Gastrocnemius medialis (tissue), 4 donors: ENCODE measurements at regions not wholly inside any gene's neighbourhood (a gene's known extent, or its start where the extent isn't known, plus 50 kb on each side); places are given as distances from the start of the nearest gene placed in this dataset.

ENCODE experiments used
- ATAC-seq, 2 donors: fragments of 150-250 bp; one replicate each; pipeline ENCODE4 v1.9.1; 2016
- DNase-seq, 2 donors: peaks; one replicate each; pipeline ENCODE4 v3.0.0-alpha.2; 2019
- H3K27ac ChIP-seq, 4 donors: fragments of 200-600 bp; sonication (generic); 1 replicate in 1 of 4; 2 replicates in 3 of 4; pipeline ENCODE4 v1.5.1; 2016 to 2018; ENCODE audit warnings: mild to moderate bottlenecking in 2 of 4, moderate library complexity in 1 of 4
- H3K27me3 ChIP-seq, 3 donors: fragments of 200-600 bp; sonication (generic) in 2 of 3; 1 replicate in 1 of 3; 2 replicates in 2 of 3; pipeline versions ENCODE4 v1.5.1 to v1.6.0; 2016 to 2019; ENCODE audit warnings: mild to moderate bottlenecking in 1 of 3, moderate library complexity in 1 of 3
- H3K36me3 ChIP-seq, 2 donors: fragments of 200-600 bp; sonication (generic) in 1 of 2; one replicate each; pipeline ENCODE4 v1.5.1; 2017 to 2018
- H3K4me1 ChIP-seq, 2 donors: fragments of 200-600 bp; sonication (generic) in 1 of 2; one replicate each; pipeline ENCODE4 v1.5.1; 2016 to 2017; ENCODE audit warnings: mild to moderate bottlenecking in 2 of 2
- H3K4me3 ChIP-seq, 4 donors: fragments of 200-600 bp; sonication (generic) in 3 of 4; 1 replicate in 1 of 4; 2 replicates in 3 of 4; pipeline ENCODE4 v1.5.1; 2016 to 2019; ENCODE audit warnings: mild to moderate bottlenecking in 2 of 4
- H3K9me3 ChIP-seq, 3 donors: fragments of 200-600 bp; sonication (generic) in 2 of 3; 1 replicate in 1 of 3; 2 replicates in 2 of 3; pipeline ENCODE4 v1.5.1; 2016 to 2019
- POLR2A ChIP-seq, 2 donors: fragments of 450-650 bp; IDR thresholded peaks; one replicate each; pipeline ENCODE4 v1.6.1; 2017; ENCODE audit warnings: antibody characterized with exemption in 2 of 2, mild to moderate bottlenecking in 2 of 2, moderate library complexity in 2 of 2
- in situ Hi-C, 4 donors: fragments of 200-750 bp; cut with MboI; loops; one replicate each; pipeline versions ENCODE4 v1.15.0 to v1.8.0; 2017; ENCODE audit warnings: low sequenced_read_pairs in 4 of 4
- intact Hi-C: fragments of 100-400 bp; cut with DNase I; formaldehyde crosslinking; loops from one replicate; pipeline ENCODE4 v1.15.1; 2023; ENCODE audit warnings: low total_unique reads
- TF ChIP-seq, protein P1 (sequence below), 5 experiments: fragments of 450-650 bp in 3 of 5; fragments of 200-600 bp in 2 of 5; sonication (generic) in 2 of 5; IDR thresholded peaks in 4 of 5; conservative IDR thresholded peaks in 1 of 5; 1 replicate in 4 of 5; 2 replicates in 1 of 5; pipeline ENCODE4 v1.5.1; 2016 to 2019; ENCODE audit warnings: antibody characterized with exemption in 5 of 5, mild to moderate bottlenecking in 3 of 5, moderate library complexity in 3 of 5

DNA sequence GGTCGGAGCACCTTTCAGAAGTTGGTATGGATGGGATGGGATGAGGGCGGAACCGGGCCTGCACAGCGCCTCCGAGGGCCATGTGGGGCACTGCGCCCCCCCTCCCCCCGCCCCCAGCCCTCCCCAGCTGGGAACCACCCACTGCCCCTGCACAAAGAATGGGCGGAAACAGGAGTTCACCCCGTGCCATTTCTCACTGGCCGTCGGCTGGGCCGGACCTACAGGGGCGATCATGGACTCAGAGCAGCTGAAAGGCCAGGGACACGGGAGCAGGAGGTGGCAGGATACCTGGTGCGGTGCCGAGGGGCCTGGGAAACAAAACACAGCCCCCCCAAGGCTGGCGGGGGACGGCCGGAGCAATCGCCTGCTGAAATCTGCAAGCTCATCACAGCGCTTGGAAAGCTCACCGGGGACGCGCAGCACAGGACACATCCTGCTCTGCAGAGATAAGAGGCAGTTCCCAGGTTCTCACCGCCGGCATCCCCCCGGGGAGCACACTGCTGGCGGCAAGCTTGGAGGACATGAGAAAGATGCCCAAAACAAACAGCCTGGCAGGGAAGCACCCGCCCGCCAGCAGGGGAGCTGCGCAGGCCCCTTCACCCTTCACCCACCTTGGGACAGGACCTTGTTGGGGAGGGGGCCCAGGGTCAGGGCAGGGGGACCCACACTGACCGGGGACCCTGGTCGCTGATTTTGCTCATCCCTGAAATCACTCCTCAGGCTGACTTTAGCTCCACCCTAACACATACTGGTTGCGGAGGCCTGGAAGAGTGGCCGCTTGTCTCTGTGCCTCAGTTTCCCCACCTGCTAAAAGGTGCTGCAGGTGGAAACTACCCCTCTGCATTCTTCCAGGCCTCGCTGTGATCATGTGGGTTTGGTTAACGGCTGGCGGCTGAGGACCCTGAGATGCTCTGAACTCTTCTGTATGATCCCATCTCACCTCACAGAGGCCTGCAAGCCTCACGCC lies 263.9 kb downstream of the C16orf95 start:
- TF ChIP-seq POLR2A (IDR thresholded peaks at IDR 0.05) = no peak
- TF ChIP-seq, protein P1, sequence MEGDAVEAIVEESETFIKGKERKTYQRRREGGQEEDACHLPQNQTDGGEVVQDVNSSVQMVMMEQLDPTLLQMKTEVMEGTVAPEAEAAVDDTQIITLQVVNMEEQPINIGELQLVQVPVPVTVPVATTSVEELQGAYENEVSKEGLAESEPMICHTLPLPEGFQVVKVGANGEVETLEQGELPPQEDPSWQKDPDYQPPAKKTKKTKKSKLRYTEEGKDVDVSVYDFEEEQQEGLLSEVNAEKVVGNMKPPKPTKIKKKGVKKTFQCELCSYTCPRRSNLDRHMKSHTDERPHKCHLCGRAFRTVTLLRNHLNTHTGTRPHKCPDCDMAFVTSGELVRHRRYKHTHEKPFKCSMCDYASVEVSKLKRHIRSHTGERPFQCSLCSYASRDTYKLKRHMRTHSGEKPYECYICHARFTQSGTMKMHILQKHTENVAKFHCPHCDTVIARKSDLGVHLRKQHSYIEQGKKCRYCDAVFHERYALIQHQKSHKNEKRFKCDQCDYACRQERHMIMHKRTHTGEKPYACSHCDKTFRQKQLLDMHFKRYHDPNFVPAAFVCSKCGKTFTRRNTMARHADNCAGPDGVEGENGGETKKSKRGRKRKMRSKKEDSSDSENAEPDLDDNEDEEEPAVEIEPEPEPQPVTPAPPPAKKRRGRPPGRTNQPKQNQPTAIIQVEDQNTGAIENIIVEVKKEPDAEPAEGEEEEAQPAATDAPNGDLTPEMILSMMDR (IDR thresholded peaks at IDR 0.05 in 4 of 5, conservative IDR thresholded peaks at IDR 0.05 in 1 of 5) = no peak
- H3K4me3 ChIP-seq = no peak overlapping the region
- peaks cover 7 to 18% (median 9%) of the 10 kb centered on the region in 3 donors for H3K27me3 ChIP-seq
- no peaks in the 10 kb centered on the region for H3K4me1 ChIP-seq
- H3K9me3 ChIP-seq = no peaks in the 10 kb centered on the region
- in situ Hi-C loops = loop anchor here in 1 of 4 donors (25.0 kb wide), 1 partner anchor 234 kb away; no protein-coding TSS in a partner anchor
- intact Hi-C loops = no loop called here
- ATAC-seq (no peak), DNase-seq (no peak)
- no peak overlapping the region for H3K27ac ChIP-seq
- no peaks in the 10 kb centered on the region for H3K36me3 ChIP-seq

DNA sequence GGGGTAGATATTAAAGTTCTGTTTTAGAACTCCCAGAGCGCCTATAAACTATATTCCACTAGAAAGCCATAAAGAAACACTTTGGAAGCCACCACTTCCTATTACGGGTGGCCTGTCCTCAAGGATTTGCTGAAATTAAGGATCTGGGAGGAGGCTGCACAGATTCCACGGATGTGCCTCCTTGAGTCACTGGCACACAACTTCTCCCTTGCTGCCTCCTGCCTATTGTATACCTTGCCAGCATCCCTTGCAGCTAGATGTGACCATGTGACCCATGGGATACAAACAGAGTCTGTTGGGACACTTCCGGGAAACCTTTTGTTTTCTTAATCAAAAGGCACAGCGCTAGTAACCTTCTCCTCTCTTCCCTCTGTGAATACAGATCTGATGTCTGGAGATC lies 263.0 kb downstream of the C16orf95 start:
- intact Hi-C loops = no loop called here
- no peaks in the 10 kb centered on the region for H3K4me1 ChIP-seq
- H3K9me3 ChIP-seq = no peaks in the 10 kb centered on the region
- TF ChIP-seq, protein P1 (IDR thresholded peaks at IDR 0.05 in 4 of 5, conservative IDR thresholded peaks at IDR 0.05 in 1 of 5) = no peak
- no peak for TF ChIP-seq POLR2A (IDR thresholded peaks at IDR 0.05)
- H3K27ac ChIP-seq = no peak overlapping the region
- H3K36me3 ChIP-seq = no peaks in the 10 kb centered on the region
- no peak overlapping the region for H3K4me3 ChIP-seq
- ATAC-seq (no peak), DNase-seq (no peak)
- in situ Hi-C loops = loop anchor here in 1 of 4 donors (25.0 kb wide), 1 partner anchor 233 kb away; no protein-coding TSS in a partner anchor
- H3K27me3 ChIP-seq = peaks cover 7 to 18% (median 9%) of the 10 kb centered on the region in 3 donors

DNA sequence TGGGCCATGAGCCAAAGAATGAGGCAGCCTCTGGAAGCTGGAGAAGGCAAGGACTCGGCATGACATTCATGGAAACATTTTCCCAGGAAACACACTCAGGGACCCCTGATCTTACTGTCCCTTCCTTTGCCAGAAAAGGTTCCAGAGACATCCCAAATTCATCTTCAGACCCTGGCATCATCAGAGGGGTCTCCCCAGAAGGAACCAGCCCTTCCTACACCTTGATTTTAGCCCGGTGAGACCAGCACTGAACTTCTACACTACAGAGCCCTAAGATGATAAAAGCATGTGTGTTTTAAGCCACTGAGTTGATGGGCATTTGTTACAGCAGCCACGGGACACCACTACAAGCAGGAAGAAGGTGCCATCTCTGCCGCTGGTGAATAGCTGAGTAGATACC lies 262.3 kb downstream of the C16orf95 start:
- intact Hi-C loops (no loop called here), in situ Hi-C loops (loop anchor here in 1 of 4 donors (25.0 kb wide), 1 partner anchor 232 kb away; no protein-coding TSS in a partner anchor)
- Histone ChIP-seq H3K27ac (no peak overlapping the region), H3K27me3 (peaks cover 7 to 18% (median 9%) of the 10 kb centered on the region in 3 donors), H3K4me1 (no peaks in the 10 kb centered on the region), H3K4me3 (no peak overlapping the region), H3K36me3 (no peaks in the 10 kb centered on the region), H3K9me3 (no peaks in the 10 kb centered on the region)
- DNase-seq (no peak), ATAC-seq (no peak)
- TF ChIP-seq, protein P1 (IDR thresholded peaks at IDR 0.05 in 4 of 5, conservative IDR thresholded peaks at IDR 0.05 in 1 of 5) = no peak
- TF ChIP-seq POLR2A (IDR thresholded peaks at IDR 0.05) = no peak

DNA sequence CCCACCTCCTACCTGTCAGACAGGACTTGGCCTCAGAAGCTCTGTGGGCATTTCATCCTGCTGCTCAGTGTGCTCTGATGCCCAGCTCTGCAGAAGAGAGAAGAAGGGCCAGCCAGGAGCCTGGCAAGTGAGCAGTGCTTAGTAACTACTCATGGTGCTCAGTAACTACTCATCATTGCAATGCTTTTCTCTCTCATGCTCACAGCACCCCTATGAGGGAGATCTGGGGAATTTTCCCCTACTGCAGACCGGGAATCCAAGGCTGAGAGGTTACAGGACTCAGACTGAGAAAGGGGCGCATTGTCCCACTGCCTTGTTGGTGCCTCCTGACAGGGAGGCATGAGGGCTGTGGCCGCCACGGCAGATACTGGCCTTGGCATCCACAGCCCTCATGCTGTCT lies 261.1 kb downstream of the C16orf95 start:
- ATAC-seq (no peak), DNase-seq (no peak)
- H3K27ac ChIP-seq = no peak overlapping the region
- no peak overlapping the region for H3K4me3 ChIP-seq
- TF ChIP-seq POLR2A (IDR thresholded peaks at IDR 0.05) = no peak
- no peaks in the 10 kb centered on the region for H3K36me3 ChIP-seq
- intact Hi-C loops = no loop called here
- H3K4me1 ChIP-seq = no peaks in the 10 kb centered on the region
- in situ Hi-C loops = loop anchor here in 1 of 4 donors (25.0 kb wide), 1 partner anchor 231 kb away; no protein-coding TSS in a partner anchor
- no peaks in the 10 kb centered on the region for H3K9me3 ChIP-seq
- peaks cover 7 to 15% (median 9%) of the 10 kb centered on the region in 3 donors for H3K27me3 ChIP-seq

DNA sequence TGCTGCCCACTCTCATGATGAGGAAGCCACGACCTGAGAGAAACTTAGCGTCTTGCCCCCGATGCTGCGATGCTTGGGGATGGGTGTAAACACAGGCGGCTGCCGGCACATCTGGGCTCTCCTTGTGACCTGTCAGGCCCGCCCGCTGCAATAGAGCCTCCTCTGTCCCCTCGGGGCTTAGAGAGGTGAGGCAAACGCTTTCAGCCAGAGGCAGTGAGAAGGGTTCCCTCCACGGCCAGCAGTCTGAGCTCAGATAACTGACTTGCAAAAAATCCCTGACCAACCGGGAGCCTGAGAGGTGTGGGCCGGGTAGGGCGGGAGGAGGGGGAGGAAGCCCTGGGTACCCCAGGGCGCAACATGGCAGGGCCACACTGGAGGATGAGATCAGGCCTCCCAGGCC lies 260.6 kb downstream of the C16orf95 start:
- intact Hi-C loops = no loop called here
- no peaks in the 10 kb centered on the region for H3K9me3 ChIP-seq
- H3K27me3 ChIP-seq = peaks cover 7 to 15% (median 9%) of the 10 kb centered on the region in 3 donors
- TF ChIP-seq, protein P1 (IDR thresholded peaks at IDR 0.05 in 4 of 5, conservative IDR thresholded peaks at IDR 0.05 in 1 of 5) = no peak
- no peak for TF ChIP-seq POLR2A (IDR thresholded peaks at IDR 0.05)
- H3K4me3 ChIP-seq = no peak overlapping the region
- H3K27ac ChIP-seq = no peak overlapping the region
- no peak for ATAC-seq
- no peaks in the 10 kb centered on the region for H3K4me1 ChIP-seq
- H3K36me3 ChIP-seq = no peaks in the 10 kb centered on the region
- in situ Hi-C loops = loop anchor here in 1 of 4 donors (25.0 kb wide), 1 partner anchor 231 kb away; no protein-coding TSS in a partner anchor
- DNase-seq = no peak
